ENCODE measurements at regions not wholly inside any gene's neighbourhood (a gene's known extent, or its start where the extent isn't known, plus 50 kb on each side); places are given as distances from the start of the nearest gene placed in this dataset.

DNA sequence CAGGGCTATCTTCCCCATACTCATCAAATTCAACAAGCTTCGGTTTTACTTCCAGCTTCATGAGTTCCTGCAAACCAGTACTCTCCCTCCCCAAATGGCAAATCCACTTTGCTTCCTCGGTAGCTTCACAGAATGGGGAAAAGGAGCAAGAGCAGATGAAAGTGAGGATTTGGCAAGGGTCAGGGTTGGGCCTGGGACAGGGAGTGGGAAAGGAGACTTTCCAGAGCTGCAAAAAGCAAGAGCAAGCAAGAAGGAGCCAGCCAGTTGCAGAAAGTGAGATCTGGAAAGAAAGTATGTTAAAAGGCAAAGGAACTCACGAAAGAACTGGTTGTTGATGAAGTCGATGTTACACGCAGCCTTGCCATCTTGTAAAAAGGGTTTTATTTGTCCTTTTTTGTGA is 522.8 kb upstream of the TBX3 start:
- H3K4me3 ChIP-seq (ENCODE audit: low read depth in 1 of 3, low read length in 3 of 3) = no peak overlapping the region
- H3K9me3 ChIP-seq (ENCODE audit: control insufficient read depth in 4 of 4, low read length in 3 of 4) = no peaks in the 10 kb centered on the region
- H3K27me3 ChIP-seq (ENCODE audit: control insufficient read depth in 4 of 4, insufficient read depth in 4 of 4, low read length in 3 of 4) = no peaks in the 10 kb centered on the region
- H3K4me1 ChIP-seq (ENCODE audit: control insufficient read depth in 4 of 4, insufficient read depth in 4 of 4, low read length in 3 of 4) = no peaks in the 10 kb centered on the region
- H3K27ac ChIP-seq (ENCODE audit: low read depth in 1 of 2, low read length in 2 of 2) = no peak overlapping the region
- TF ChIP-seq ZBTB33 (IDR thresholded peaks at IDR 0.05) = no peak
- 93% methylated on average over 5 of the region's 5 CpGs for WGBS
- no peak for DNase-seq (ENCODE audit: low spot score)
- no peaks in the 10 kb centered on the region for H3K36me3 ChIP-seq (ENCODE audit: control insufficient read depth in 4 of 4, insufficient read depth in 3 of 4, low read depth in 1 of 4, low read length in 3 of 4)
- no peak overlapping the region for H3K9ac ChIP-seq (ENCODE audit: low read depth in 1 of 2, low read length in 2 of 2)

DNA sequence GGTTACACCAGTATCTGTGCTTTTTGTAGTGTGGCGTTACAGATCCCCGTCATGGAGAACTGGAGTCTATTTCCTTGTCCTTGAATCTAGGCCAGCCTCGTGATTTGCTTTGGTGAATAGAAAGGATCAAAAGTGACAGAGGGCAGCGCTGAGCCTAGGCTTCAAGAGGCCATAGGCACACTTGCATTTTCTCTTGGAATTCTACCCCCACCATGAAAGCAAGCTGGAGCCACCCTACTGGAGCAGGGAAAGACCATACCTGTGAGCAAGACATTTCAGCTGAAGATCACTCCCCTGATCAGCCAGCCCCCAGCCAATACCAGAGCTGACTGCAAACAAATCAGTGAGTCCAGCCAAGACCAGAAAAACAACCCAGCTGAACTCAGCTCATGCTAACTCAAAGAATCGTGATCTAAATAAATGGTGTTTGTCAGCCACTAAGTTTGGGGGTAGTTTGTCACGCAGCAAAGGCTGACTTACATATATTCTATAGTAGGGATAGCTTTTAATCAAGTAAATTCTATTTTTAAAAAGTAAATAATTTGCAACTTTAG is 521.9 kb upstream of the TBX3 start:
- H3K9ac ChIP-seq (ENCODE audit: low read depth in 1 of 2, low read length in 2 of 2) = no peak overlapping the region
- DNase-seq (ENCODE audit: low spot score) = no peak
- TF ChIP-seq SP1 (IDR thresholded peaks at IDR 0.05) (no peak), REST (IDR thresholded peaks at IDR 0.05) (no peak), HNF4G (IDR thresholded peaks at IDR 0.05) (no peak), FOXA1 (IDR thresholded peaks at IDR 0.05) (no peak)
- no peaks in the 10 kb centered on the region for H3K36me3 ChIP-seq (ENCODE audit: control insufficient read depth in 4 of 4, insufficient read depth in 3 of 4, low read depth in 1 of 4, low read length in 3 of 4)
- WGBS = 72% methylated on average over 6 of the region's 6 CpGs
- H3K4me1 ChIP-seq (ENCODE audit: control insufficient read depth in 4 of 4, insufficient read depth in 4 of 4, low read length in 3 of 4) = no peaks in the 10 kb centered on the region
- H3K9me3 ChIP-seq (ENCODE audit: control insufficient read depth in 4 of 4, low read length in 3 of 4) = no peaks in the 10 kb centered on the region
- no peak overlapping the region for H3K4me3 ChIP-seq (ENCODE audit: low read depth in 1 of 3, low read length in 3 of 3)
- no peak overlapping the region for H3K27ac ChIP-seq (ENCODE audit: low read depth in 1 of 2, low read length in 2 of 2)
- H3K27me3 ChIP-seq (ENCODE audit: control insufficient read depth in 4 of 4, insufficient read depth in 4 of 4, low read length in 3 of 4) = no peaks in the 10 kb centered on the region

- TF ChIP-seq YY1 (IDR thresholded peaks at IDR 0.05) = no peak
- TF ChIP-seq JUND (IDR thresholded peaks at IDR 0.05) = no peak
- TF ChIP-seq, protein P1, sequence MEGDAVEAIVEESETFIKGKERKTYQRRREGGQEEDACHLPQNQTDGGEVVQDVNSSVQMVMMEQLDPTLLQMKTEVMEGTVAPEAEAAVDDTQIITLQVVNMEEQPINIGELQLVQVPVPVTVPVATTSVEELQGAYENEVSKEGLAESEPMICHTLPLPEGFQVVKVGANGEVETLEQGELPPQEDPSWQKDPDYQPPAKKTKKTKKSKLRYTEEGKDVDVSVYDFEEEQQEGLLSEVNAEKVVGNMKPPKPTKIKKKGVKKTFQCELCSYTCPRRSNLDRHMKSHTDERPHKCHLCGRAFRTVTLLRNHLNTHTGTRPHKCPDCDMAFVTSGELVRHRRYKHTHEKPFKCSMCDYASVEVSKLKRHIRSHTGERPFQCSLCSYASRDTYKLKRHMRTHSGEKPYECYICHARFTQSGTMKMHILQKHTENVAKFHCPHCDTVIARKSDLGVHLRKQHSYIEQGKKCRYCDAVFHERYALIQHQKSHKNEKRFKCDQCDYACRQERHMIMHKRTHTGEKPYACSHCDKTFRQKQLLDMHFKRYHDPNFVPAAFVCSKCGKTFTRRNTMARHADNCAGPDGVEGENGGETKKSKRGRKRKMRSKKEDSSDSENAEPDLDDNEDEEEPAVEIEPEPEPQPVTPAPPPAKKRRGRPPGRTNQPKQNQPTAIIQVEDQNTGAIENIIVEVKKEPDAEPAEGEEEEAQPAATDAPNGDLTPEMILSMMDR (IDR thresholded peaks at IDR 0.05; ENCODE audit: low read depth, low read length, missing input control) = no peak
- TF ChIP-seq NR2F2 (IDR thresholded peaks at IDR 0.05) = no peak
- TF ChIP-seq FOXA1 (IDR thresholded peaks at IDR 0.05) = no peak
- no peak for TF ChIP-seq MAX (IDR thresholded peaks at IDR 0.05)
- no peak for TF ChIP-seq HNF4A (conservative IDR thresholded peaks at IDR 0.05)
- no peak for TF ChIP-seq RAD21 (IDR thresholded peaks at IDR 0.05)
- TF ChIP-seq HNF4G (IDR thresholded peaks at IDR 0.05) = no peak
- TF ChIP-seq GABPA (IDR thresholded peaks at IDR 0.05 in 1 of 2, conservative IDR thresholded peaks at IDR 0.05 in 1 of 2) = no peak
- TF ChIP-seq, protein P2, sequence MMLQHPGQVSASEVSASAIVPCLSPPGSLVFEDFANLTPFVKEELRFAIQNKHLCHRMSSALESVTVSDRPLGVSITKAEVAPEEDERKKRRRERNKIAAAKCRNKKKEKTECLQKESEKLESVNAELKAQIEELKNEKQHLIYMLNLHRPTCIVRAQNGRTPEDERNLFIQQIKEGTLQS (IDR thresholded peaks at IDR 0.05) = no peak
- no peak for TF ChIP-seq FOXA2 (IDR thresholded peaks at IDR 0.05)
- WGBS = 83% methylated on average over 10 of the region's 10 CpGs
- H3K36me3 ChIP-seq (ENCODE audit: control insufficient read depth in 4 of 4, insufficient read depth in 3 of 4, low read depth in 1 of 4, low read length in 3 of 4) = no peaks in the 10 kb centered on the region
- no peak overlapping the region for H3K4me3 ChIP-seq (ENCODE audit: low read depth in 1 of 3, low read length in 3 of 3)
- no peaks in the 10 kb centered on the region for H3K9me3 ChIP-seq (ENCODE audit: control insufficient read depth in 4 of 4, low read length in 3 of 4)
- H3K4me1 ChIP-seq (ENCODE audit: control insufficient read depth in 4 of 4, insufficient read depth in 4 of 4, low read length in 3 of 4) = no peaks in the 10 kb centered on the region
- no peak overlapping the region for H3K27ac ChIP-seq (ENCODE audit: low read depth in 1 of 2, low read length in 2 of 2)
- no peak for DNase-seq (ENCODE audit: low spot score)
- no peak overlapping the region for H3K9ac ChIP-seq (ENCODE audit: low read depth in 1 of 2, low read length in 2 of 2)
- no peaks in the 10 kb centered on the region for H3K27me3 ChIP-seq (ENCODE audit: control insufficient read depth in 4 of 4, insufficient read depth in 4 of 4, low read length in 3 of 4)
Observed at GRCh38 chr12:115204957-115205754, 521.2 kb upstream of the TBX3 start.

All from liver (tissue), 8 donors.